GM18520 (cell line): ENCODE measurements at regions not wholly inside any gene's neighbourhood (a gene's known extent, or its start where the extent isn't known, plus 50 kb on each side); places are given as distances from the start of the nearest gene placed in this dataset.
"Not testable (repeated sequence)": the region's sequence is repeated elsewhere in the genome, so short reads cannot be mapped to it uniquely, and the experiment has no call there.

Source experiments
- ATAC-seq: cut with Tn5 transposase; IDR thresholded peaks from one replicate; pipeline ENCODE4 v1.9.1; 2021; ENCODE audit not compliant: unreplicated experiment

DNA sequence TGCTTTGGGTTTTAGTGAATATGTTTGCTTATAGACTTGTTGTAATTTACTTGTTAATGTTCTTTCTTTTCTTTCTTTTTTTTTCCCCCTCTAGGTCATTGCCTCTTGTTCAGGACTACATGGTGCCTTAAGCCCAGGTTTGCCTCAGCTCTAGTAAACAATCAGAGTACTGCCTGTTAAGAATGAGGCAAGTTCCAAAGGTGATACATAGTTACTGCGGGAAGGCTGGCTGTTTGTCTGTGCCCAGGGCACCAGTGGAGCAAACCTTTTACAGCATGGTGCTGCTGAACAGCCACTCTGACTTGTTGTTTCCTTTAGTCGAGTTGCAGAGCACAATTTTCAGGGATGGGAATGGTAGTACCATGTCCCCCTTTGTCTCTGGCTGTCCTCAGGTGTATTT lies 517.2 kb downstream of the NYAP2 start:
- ATAC-seq: no peak

DNA sequence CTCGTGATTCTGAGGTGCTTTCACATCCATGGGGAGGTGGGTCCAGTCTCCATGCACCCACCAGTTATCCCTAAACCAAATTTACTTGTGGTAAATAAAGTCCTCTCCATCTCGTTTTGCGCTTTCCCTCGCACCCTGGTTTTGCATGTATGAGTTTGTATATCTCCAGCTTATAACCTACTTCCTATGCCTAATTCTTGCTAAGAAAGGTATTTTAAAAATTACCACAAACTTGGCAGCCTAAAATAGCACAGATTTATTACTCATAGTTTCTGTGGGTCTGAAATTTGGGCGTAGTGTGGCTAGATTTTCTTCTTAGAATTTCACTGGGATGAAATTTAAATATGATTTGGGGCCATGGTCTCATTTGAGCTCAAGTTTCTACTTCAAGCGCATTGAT lies 511.5 kb downstream of the NYAP2 start:
- no peak for ATAC-seq

DNA sequence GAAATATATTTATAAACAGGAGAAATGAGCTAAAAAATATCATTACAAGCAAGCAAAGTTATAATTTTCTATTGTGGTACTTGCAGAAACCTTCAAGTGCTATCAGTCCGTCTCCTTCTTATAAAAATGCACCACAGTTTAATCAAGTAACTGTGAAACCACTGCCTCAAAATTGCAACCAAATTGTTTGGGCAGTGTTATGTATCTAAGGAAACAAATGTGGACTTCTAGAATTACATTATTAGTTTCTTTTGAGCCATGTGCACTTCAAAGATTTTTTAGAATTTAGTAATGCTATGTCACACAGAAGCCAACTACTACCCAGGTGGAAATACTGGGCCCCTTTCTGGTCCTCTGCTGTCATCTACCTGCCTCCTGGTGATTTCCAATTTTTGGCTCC lies 495.6 kb downstream of the NYAP2 start:
- ATAC-seq: no peak

DNA sequence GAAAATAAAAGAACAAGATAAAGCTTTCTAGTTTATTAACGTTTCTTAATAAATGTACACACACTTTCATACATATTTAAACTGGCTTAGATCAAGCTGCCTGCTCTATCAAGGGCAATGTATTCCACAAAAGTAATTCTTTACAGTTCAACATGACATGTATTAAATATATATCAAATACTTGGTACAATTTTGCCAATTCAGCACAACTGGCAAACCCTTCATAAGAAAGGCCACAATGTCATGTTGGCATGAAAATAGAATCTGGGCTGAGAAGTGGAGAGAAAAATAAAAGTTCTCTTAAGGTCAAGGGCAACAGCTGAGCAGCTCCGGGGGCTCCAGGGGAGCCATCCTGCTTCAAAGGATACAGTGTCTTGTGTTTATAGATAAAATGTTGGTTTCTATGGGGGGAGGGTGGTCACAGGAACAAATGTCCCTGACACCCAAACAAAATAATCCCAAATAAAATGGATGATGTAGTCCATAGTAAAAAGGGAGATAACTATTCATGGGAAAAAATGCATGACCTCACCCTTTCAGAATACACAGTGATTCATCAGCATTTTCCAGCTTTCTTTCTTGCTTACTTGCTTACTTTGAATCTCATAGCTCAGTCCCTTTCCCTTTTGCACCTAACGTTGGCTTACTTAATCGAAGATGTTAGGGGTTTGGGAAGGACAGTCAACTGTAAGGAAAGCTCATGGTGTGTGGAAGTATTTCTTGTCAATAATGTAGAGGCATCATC lies 494.9 kb downstream of the NYAP2 start:
- no peak for ATAC-seq

DNA sequence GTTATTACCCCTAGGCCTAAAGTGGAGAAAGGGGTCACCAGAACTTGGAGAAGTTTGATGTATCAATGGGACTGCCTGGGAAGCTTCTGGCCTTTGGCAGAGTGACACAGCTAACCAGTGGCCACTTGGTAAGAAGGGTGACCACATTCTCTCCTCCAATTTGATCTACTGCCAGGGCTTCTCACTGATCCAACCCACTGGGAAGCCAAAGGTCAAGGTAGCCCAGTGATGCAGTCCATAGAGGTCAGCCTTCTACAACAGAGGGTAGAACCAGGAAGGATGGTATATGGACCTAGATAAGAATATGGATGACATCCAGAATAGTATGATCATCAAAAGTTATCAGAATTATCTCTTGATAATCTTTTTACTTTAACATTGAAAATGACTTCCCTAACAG lies 493.6 kb downstream of the NYAP2 start:
- no peak for ATAC-seq

DNA sequence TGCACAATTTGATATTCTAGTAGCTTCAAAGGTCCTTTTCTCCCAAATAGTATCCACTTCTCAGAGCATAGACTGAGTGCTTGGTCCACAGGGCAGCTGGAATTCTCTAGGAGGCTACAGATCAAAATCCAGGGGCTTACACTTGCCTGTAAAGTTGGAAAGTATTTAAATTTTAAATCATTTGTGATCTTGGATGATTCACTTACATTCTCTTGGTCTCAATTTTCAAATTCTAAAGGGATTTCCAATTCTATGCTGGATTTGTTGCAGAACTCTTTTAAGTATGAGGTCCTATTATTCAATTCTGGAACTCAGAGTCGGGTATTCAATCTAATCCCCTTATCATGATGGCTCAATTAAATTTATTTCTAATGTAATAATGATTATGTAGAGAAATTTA lies 492.3 kb downstream of the NYAP2 start:
- no peak for ATAC-seq

DNA sequence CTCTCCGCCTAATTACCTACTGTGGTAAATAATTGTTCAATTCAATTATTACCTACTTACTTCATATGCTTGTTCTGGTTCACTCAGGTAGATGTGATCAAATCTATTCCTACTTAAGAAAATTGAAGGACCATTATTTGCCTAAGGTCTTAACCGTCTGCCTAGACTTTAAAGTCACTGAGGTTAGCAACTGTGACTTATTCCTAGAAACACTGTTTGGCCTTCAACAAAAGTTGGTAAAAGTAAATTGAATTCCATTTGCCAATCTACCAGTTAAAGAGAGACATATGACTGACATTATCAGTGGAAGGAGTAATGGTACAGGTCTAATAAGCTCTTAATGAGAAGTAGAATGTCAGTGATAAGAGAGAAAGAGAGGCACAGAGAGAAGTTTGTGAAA lies 491.5 kb downstream of the NYAP2 start:
- no peak for ATAC-seq

DNA sequence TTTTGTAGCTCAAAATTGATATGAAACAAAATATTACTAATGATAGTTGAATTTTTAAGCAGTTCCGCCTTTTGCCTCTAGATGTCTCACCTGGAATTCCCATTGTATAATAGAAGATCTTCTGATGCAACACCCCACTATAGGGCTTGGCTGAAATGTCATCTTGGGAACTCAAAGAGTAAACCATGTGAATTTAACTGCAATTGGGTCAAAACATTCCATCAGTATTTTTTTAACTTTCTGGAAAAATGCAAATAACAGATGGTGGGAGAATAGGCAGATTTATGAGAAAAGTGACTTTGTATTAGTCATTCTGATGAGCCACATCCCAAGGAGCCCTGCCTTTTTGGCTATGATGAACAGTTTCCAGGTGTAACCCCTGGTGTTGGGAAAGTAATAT lies 489.9 kb downstream of the NYAP2 start:
- ATAC-seq: no peak

DNA sequence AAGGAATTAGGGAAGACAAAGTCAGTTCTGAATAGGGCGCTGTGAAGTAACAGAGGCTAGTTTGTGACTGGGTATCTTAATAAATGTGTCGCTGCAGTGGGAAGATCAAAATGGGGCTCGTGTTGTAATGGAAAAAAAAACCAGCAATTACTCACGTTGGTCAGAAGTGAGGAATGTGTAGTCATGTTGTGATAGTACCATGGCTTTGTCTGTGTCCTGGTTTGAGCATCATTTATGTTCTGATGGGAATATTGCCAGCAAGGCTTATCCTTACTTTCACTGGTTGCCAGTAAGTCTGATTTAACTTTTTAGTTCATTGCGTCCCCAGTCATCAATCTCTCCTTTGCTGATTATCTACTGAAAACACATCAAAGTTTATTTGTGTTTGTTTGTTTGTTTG lies 467.6 kb downstream of the NYAP2 start:
- no peak for ATAC-seq

DNA sequence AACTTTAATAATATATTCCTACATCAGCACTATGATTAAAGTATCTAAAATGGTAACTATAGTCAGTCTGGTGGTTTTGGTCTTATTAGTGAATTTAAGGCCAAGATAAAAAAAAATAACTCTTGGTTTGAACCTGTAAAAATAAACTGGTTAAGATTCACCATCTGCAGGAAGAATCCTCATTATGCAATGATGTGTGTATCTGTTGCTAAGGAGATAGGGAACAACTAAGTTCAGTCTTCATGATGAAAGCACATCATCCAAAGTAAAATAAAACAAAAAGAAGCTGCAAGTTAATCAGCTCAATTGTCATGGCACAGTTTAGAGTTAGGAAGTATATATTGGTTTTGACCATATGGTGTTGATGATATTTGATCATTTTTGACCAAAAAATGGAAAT lies 466.0 kb downstream of the NYAP2 start:
- no peak for ATAC-seq

DNA sequence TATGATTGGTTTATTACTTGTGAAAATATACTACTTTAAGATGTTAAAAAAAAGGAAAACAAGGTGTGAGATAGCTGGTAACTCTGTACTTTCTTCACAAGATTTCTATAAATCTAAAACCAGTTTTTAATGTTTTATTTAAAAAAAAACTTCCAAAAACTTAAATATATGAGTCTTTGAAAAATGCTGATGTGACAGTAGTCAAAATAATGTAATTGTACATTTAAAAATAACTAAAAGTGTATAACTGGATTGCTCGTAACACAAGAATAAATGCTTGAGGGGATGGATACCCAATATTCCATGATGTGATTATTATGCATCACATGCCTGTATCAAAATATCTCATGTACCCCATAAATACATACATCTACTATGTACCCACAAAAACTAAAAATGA lies 464.9 kb downstream of the NYAP2 start:
- ATAC-seq: no peak

DNA sequence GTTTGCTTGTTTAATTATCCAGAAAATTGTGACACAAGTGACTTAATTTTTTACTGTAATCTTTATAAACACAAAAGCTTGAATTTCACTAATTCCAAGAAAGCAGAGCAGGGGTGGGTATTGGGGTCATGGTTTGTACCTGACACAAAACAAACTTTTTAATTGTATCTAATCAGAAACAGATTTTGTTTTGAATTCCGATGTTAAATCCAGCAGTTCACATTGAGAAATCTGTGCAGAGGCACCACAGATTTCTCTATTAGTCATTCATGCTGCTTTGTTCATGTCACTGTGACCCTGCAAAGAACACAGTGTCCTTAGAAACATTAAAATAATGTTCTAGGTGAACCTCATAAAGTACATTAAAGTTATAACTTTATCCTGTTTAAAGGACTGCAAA lies 443.4 kb downstream of the NYAP2 start:
- ATAC-seq: no peak

DNA sequence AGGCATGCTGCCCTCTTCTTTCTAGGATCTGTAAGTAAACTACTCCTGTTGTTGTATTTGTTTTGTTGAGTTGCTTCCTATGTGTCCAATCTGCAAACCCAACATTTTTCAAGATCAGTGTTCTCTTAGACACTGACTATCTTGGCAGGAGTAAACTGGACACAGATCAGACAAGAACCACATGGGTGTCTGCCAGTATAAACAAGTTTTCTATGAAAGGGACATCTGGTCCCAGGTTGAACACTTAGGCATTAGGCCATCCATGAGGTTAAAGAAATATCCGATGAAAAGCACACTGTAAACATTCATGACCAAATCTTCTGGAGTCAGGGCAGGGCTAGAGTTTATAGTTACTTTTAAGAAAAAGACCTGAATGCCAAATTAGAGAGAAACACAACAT lies 441.8 kb downstream of the NYAP2 start:
- no peak for ATAC-seq

DNA sequence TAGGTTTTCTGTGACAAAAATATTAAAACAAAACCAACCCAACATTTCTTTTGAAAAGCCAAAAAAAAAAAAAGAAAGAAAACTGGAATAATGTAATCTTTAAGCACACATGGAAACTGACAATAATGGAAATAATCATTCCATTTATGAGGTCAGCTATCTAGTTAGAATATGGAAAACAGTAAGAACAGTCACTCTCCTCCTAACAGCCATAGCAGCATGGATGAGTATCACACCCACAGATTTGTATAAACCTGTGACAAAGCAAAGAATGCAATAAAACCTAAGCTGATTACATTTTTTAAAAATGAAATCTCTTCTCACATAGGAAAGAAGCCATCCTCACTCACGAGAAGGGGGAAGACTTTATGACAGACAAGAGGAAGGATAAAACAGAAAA lies 437.8 kb downstream of the NYAP2 start:
- ATAC-seq: no peak

DNA sequence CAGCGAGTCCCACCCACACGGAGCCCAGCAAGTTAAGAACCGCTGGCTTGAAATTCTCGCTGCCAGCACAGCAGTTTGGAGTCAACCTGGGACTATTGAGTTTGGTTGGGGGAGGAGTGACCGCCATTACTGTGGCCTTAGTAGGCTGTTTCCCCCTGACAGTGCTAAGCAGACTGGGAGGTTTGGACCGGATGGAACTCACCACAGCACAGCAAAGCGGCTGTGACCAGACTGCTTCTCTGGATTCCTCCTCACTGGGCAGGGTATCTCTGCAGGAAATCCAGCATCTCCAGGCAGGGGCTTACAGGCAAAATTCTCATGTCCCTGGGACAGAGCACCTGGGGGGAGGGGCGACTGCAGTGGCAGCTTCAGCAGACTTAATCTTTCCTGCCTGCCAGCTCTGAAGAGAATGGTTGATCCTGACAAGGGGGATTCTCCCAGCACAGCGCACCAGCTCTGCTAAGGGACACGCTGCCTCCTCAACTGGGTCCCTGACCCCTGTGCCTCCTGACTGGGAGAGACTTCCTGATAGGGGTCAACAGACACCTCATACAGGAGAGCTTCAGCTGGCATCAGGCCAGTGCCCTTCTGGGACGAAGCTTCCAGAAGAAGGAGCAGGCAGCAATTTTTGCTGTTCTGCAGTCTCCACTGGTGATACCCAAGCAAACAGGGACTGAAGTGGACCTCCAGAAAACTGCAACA lies 425.4 kb downstream of the NYAP2 start:
- ATAC-seq: no peak

DNA sequence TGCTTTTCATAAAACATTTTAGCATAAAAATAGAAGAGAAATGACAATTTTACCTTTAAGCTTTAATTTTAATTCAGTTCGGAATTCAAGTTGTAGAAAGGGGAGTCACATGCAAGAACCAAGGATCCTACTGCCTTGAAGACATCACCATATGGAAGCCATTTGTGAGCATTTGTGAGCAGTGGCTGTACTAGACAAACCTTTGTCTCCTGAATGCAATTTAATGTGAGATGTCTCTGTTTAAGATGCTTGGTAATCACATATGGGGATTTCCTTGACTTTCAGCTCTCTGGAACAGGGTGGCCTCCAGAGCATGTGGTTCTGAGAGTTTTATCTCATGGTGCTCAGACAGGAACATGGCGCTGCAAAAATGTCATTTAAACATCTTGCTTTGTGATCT lies 421.8 kb downstream of the NYAP2 start:
- no peak for ATAC-seq

DNA sequence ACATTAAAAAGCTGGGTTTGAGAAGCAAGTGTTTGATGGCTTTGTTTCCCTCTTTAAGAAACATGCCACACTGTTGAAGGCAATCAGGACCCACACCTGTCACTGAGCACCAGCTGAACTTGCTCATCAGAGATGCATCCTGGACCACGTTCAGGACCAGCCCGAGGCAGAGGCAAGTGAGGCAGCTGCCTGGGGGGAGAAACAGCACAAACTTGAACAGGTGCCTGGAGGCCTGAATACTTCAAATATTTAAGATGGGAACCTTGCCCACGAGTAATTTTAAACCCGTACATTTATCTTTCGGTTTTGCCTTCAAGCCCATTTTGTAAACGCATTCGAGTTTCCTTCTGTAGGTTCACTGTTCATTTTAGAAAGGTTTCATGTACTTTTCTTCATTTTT lies 421.3 kb downstream of the NYAP2 start:
- ATAC-seq: no peak

DNA sequence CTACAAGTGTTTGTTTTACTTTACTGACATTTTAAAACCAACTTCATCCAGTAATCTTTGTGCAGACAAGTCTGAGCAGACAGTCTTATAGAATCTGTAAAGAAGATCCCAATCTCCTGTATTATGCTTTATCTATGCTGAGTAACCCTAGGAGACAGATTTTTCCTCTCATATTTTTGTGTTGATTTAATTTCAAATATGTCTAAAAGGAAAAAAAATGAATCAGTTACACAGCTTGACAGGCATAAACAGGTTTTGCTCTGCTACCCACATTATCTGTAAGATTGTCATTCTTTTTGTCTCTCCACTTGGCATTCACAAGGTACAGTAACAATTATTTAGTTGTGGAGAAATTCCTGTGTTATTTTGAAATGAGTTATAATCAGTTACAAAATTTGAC lies 415.0 kb downstream of the NYAP2 start:
- ATAC-seq: no peak

DNA sequence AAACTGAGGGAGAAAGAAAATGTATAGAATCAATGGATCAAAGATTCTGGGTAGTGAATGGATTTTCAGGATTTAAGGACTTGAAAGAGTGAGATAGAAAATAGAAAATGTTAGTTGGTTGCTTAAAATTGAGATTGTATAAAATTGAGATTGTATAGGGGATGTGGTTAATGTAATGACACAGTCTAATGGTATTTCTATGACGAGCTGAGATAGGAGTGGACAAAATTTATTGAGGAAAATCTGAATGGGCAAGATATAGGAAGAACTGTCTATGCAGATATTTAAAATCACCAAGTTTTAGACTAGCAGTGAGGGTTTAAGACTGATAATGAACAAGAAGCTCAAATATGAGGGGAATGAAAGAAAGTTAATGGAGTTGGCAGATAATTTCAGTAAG lies 406.6 kb downstream of the NYAP2 start:
- ATAC-seq: no peak

DNA sequence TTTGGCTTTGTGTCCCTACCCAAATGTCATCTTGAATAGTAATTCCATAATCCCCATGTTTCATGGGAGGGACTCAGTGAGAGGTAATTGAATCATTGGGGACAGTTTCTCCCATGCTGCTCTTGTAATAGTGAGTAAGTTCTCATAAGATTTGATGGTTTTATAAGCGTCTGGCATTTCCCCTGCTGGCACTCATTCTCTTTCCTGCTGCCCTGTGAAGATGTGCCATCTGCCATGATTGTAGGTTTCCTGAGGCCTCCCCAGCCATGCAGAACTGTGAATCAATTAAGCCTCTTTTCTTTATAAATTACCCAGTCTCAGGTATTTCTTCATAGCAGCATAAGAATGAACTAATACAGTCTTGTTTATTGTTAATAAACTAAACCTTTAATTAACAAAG lies 402.6 kb downstream of the NYAP2 start:
- not testable (repeated sequence) for ATAC-seq

DNA sequence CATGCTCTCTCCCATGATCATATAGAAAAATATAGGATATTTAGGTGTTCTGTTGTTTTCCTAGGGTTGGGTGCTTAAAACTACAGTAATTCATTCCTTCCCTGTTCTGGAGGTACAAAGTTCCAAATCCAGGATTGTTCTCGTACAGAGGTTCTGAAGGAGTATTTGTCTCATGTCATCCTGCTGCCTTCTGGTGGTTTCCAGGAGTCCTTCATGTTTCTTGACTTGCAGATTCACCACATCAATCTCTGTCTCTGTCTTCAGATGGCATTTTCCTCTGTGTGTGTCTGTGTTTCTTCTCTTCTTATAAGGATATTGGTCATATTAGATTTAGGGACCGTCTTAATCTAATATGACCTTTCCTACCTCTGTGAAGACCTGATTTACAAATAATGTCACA lies 397.9 kb downstream of the NYAP2 start:
- ATAC-seq: no peak

DNA sequence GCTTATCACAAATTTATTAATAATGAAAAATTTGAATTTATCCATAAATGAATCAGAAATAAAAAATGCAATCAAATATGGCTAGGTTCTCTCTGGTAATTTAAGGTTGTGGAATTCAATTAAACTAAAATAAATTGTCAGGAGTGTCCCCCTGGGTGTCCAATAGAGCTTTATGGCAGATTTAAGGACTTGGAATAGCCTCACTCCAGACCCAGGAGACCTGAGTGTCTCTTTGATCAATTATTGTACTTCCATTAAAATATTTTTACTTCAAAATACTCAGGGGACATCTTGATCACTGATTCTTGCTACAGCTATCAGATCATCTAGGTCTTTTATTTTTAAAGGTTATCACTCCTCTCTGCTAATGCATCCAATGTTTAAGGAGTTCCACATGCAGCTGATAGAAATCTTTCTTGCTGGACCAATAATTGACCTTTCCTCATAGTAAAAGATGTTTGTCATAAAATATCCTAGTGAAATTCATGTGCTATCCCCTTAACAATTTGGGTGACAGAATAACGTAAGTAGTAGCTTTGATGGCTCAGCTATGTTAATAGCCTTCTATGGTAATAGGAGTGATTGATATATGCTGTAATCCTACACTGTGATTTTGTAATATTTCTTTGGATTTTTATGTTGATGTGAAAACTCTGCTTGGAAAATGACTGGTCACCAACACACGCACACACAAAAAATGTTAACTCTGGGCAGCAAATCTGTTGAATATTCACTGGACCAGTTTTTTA lies 395.3 kb downstream of the NYAP2 start:
- ATAC-seq: no peak
